GM19035 (cell line): ENCODE measurements at regions not wholly inside any gene's neighbourhood (a gene's known extent, or its start where the extent isn't known, plus 50 kb on each side); places are given as distances from the start of the nearest gene placed in this dataset.

ENCODE experiments used
- ATAC-seq: cut with Tn5 transposase; IDR thresholded peaks from one replicate; pipeline ENCODE4 v1.9.1; 2021; ENCODE audit not compliant: unreplicated experiment

- no peak for ATAC-seq
These were observed 131.3 kb downstream of the WDR11 start for GRCh38 chr10:120982507-120982906.

GRCh38 chr10:120983721-120984120, 132.6 kb downstream of the WDR11 start:
- no peak for ATAC-seq

- ATAC-seq, result no peak
These were observed 133.1 kb downstream of the WDR11 start for GRCh38 chr10:120984221-120984620.

GRCh38 chr10:120987359-120987758, 136.2 kb downstream of the WDR11 start:
- ATAC-seq, result no peak

- no peak for ATAC-seq
These were observed 137.6 kb downstream of the WDR11 start for GRCh38 chr10:120988751-120989150.

GRCh38 chr10:120989279-120989678, 138.1 kb downstream of the WDR11 start:
- no peak for ATAC-seq

GRCh38 chr10:120989996-120990598, 138.9 kb downstream of the WDR11 start:
- no peak for ATAC-seq

GRCh38 chr10:120990831-120991230, 139.7 kb downstream of the WDR11 start:
- ATAC-seq, result no peak

GRCh38 chr10:120993089-120993488, 141.9 kb downstream of the WDR11 start:
- ATAC-seq, result no peak

- no peak for ATAC-seq
These were observed 144.6 kb downstream of the WDR11 start for GRCh38 chr10:120995768-120996167.

GRCh38 chr10:120996456-120997034, 145.4 kb downstream of the WDR11 start:
- no peak for ATAC-seq

- ATAC-seq, result no peak
These were observed 146.2 kb downstream of the WDR11 start for GRCh38 chr10:120997313-120997712.

- no peak for ATAC-seq
These were observed 146.6 kb downstream of the WDR11 start for GRCh38 chr10:120997756-120998155.

GRCh38 chr10:120998251-120998650, 147.1 kb downstream of the WDR11 start:
- ATAC-seq, result no peak

- no peak for ATAC-seq
These were observed 147.7 kb downstream of the WDR11 start for GRCh38 chr10:120998782-120999285.

- ATAC-seq, result no peak
These were observed 148.7 kb downstream of the WDR11 start for GRCh38 chr10:120999868-121000267.

GRCh38 chr10:121002586-121003205, 151.5 kb downstream of the WDR11 start:
- ATAC-seq, result no peak

GRCh38 chr10:121005948-121006587, 154.9 kb downstream of the WDR11 start:
- no peak for ATAC-seq

- no peak for ATAC-seq
These were observed 156.1 kb downstream of the WDR11 start for GRCh38 chr10:121007264-121007663.

GRCh38 chr10:121015916-121016315, 164.8 kb downstream of the WDR11 start:
- ATAC-seq, result no peak

GRCh38 chr10:121024905-121025584, 173.9 kb downstream of the WDR11 start:
- no peak for ATAC-seq
